ENCODE measurements at regions not wholly inside any gene's neighbourhood (a gene's known extent, or its start where the extent isn't known, plus 50 kb on each side); places are given as distances from the start of the nearest gene placed in this dataset.

DNA sequence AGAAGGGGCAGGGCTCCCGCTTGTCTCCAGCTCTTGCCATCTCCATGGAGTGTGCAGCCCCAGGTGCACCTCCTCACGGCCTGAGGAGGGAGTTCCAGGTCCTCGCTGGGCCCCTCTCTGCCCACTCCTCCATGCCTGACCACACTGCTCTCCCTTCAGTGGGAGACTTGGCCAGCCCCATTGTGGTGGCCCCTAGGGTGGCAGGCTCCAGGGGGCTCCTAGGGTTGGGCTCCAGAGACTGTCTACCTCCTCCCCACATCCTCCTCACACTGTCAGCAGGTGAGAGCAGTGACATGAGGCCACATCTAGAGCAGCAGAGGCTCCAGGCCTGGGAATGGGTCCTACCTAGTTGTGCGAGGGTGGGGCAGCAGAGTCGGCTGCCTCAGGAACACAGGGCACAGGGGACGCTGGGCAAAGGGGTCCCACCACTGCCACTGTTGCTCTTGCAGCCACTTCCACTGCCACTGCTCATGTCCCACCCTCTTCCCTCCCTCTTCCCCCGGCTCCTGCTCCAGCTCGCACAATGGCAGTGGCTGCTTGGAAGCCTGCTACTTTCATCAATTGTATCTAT is 514.8 kb downstream of the MRPL39 start:
- no peaks in the 10 kb centered on the region for H3K36me3 Mint-ChIP-seq (ENCODE audit: low read depth)
- H3K4me3 Mint-ChIP-seq (ENCODE audit: unreplicated experiment) = no peak overlapping the region
- peaks cover 36% of the 10 kb centered on the region for H3K9me3 Mint-ChIP-seq (ENCODE audit: low read depth)
- TF ChIP-seq CTCF (IDR thresholded peaks at IDR 0.05) = no peak
- H3K4me1 Mint-ChIP-seq (ENCODE audit: low read depth) = no peaks in the 10 kb centered on the region
- no peak for DNase-seq (ENCODE audit: low spot score)
- H3K27me3 Mint-ChIP-seq (ENCODE audit: low read depth) = no peaks in the 10 kb centered on the region
- no peak overlapping the region for H3K27ac Mint-ChIP-seq (ENCODE audit: unreplicated experiment)

DNA sequence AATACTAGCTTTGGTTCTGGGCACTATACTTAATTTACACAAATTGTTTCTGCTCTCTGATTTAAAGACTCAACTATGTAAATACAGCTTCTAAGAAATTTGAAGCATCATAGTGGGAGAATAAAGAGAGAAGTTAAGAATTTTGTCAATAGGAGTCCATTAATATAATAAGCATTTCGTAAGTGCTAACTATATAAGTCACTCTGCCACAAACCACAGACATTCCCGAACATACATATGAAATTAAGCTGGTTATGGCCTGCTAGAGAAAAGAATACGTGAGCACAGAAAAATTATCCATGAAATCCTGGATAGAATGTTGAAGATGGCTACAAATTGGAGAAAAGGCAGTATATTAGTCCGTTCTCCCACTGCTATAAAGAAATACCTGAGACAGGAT is 526.2 kb downstream of the MRPL39 start:
- H3K4me1 Mint-ChIP-seq (ENCODE audit: low read depth) = no peaks in the 10 kb centered on the region
- H3K27me3 Mint-ChIP-seq (ENCODE audit: low read depth) = no peaks in the 10 kb centered on the region
- no peak for DNase-seq (ENCODE audit: low spot score)
- no peak overlapping the region for H3K4me3 Mint-ChIP-seq (ENCODE audit: unreplicated experiment)
- no peak for TF ChIP-seq CTCF (IDR thresholded peaks at IDR 0.05)
- no peak overlapping the region for H3K27ac Mint-ChIP-seq (ENCODE audit: unreplicated experiment)
- no peaks in the 10 kb centered on the region for H3K36me3 Mint-ChIP-seq (ENCODE audit: low read depth)
- peaks cover 43% of the 10 kb centered on the region for H3K9me3 Mint-ChIP-seq (ENCODE audit: low read depth)

DNA sequence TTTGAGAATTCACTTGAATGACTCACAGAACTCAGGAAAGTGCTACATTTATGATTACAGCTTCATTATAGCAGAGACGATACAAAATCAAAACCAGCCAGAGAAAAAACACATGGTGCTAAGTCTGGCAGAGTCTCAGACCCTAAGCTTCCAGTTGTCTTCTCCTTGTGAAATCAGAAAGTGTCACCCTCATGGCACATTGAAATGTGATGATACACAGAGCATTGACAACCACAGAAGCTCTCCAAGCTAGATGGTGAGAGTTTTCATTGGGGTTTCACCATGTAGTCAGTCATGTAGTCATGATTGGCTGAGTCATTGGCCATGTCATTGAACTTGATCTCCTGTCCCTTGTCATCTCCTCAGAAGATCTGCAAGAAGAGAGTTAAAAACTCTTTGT is 526.6 kb downstream of the MRPL39 start:
- no peak overlapping the region for H3K4me3 Mint-ChIP-seq (ENCODE audit: unreplicated experiment)
- DNase-seq (ENCODE audit: low spot score) = no peak

GRCh38 chr21:25080141-25080540 is 527.1 kb downstream of the MRPL39 start:
- DNase-seq (ENCODE audit: low spot score) = no peak
- H3K27ac Mint-ChIP-seq (ENCODE audit: unreplicated experiment) = no peak overlapping the region
- H3K4me1 Mint-ChIP-seq (ENCODE audit: low read depth) = no peaks in the 10 kb centered on the region
- H3K36me3 Mint-ChIP-seq (ENCODE audit: low read depth) = no peaks in the 10 kb centered on the region
- H3K27me3 Mint-ChIP-seq (ENCODE audit: low read depth) = no peaks in the 10 kb centered on the region
- peaks cover 46% of the 10 kb centered on the region for H3K9me3 Mint-ChIP-seq (ENCODE audit: low read depth)
- H3K4me3 Mint-ChIP-seq (ENCODE audit: unreplicated experiment) = no peak overlapping the region
- TF ChIP-seq CTCF (IDR thresholded peaks at IDR 0.05) = no peak

More for the DNA sequence above, 526.6 kb downstream of the MRPL39 start:
- TF ChIP-seq CTCF (IDR thresholded peaks at IDR 0.05) = no peak
- Mint-ChIP-seq H3K36me3 (ENCODE audit: low read depth) (no peaks in the 10 kb centered on the region), H3K4me1 (ENCODE audit: low read depth) (no peaks in the 10 kb centered on the region), H3K27ac (ENCODE audit: unreplicated experiment) (no peak overlapping the region), H3K9me3 (ENCODE audit: low read depth) (peaks cover 45% of the 10 kb centered on the region), H3K27me3 (ENCODE audit: low read depth) (no peaks in the 10 kb centered on the region)

- Mint-ChIP-seq H3K4me1 (ENCODE audit: low read depth) (no peaks in the 10 kb centered on the region), H3K36me3 (ENCODE audit: low read depth) (no peaks in the 10 kb centered on the region), H3K9me3 (ENCODE audit: low read depth) (peaks cover 38% of the 10 kb centered on the region), H3K4me3 (ENCODE audit: unreplicated experiment) (no peak overlapping the region), H3K27me3 (ENCODE audit: low read depth) (no peaks in the 10 kb centered on the region), H3K27ac (ENCODE audit: unreplicated experiment) (no peak overlapping the region)
- no peak for TF ChIP-seq CTCF (IDR thresholded peaks at IDR 0.05)
- no peak for DNase-seq (ENCODE audit: low spot score)
Measured at GRCh38 chr21:25079053-25079452, 528.2 kb downstream of the MRPL39 start.

All from chondrocyte (in vitro differentiated cells).